AG04449 (cell line): ENCODE measurements at regions not wholly inside any gene's neighbourhood (a gene's known extent, or its start where the extent isn't known, plus 50 kb on each side); places are given as distances from the start of the nearest gene placed in this dataset.

Experiments
- CTCF ChIA-PET: fragments of 350-600 bp; formaldehyde crosslinking; extraction: SDS; loops from one replicate; lab custom pipeline; 2021; ENCODE audit warnings: antibody characterized with exemption; lab: Yijun Ruan, JAX
- POLR2A ChIA-PET: fragments of 400-600, 350-600 bp; formaldehyde crosslinking; extraction: SDS; loops from one replicate; lab custom pipeline; 2020; ENCODE audit warnings: antibody characterized with exemption, inconsistent platforms; lab: Yijun Ruan, JAX
- DNase-seq: peaks from one replicate; pipeline ENCODE4 v3.0.0-alpha.2; 2010; ENCODE audit warnings: low read depth, low spot score
- H3K4me3 ChIP-seq: 2 replicates; pipeline ENCODE4 v1.5.1; 2011; ENCODE audit warnings: low read depth, mild to moderate bottlenecking, control low read depth, low read length
- TF ChIP-seq, protein P1 (sequence below): IDR thresholded peaks from one replicate; pipeline ENCODE4 v1.5.1; 2011; ENCODE audit warnings: mild to moderate bottlenecking, moderate library complexity, low read length, control low read depth, inconsistent platforms; ENCODE audit not compliant: insufficient read depth; ENCODE audit errors: missing control alignments

DNA sequence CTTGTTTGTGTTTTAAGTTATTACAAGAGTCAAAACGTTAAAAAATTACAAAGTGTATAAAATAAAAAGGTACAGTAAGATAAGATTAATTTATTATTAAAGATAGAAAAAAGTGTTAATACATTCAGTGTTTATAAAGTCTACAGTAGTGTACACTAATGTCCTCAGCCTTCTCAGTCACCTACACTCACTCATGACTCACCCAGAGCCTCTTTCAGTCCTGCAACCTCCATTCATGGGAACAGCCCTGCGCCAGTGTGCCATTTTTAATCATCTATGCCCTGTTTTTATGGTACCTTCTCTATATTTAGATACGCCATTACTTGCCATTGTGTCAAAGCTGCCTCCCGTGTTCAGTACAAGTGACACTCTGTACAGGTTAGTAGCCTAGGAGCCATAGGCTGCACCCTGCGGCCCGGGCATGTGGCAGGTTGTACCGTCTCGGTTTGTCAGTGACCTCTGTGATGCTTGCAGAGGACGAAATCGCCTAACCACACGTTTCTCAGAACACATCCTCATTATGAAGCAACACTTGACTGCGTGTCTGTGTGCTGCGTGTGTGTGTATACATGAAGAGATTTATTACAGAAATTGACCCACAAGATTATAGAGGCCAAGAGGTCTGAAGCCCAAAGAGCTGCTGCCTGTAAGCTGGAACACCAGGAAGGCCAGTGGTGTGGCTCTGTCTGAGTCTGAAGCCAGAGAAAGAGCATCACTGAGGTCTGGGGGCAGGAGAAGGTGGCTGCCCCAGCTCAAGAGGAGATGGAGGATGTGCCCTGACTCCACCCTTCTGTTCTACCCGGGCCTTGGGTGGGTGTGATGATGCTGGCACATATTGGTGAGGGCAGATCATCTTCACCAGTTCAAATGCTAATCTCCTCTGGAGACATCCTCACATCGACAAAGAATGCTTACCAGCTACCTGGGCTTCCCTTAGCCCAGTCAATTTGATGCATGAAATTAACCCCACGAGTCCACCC, 116.6 kb upstream of the C14orf180 start:
- ChIA-PET CTCF (no interaction called here), POLR2A (no interaction called here)
- TF ChIP-seq, protein P1, sequence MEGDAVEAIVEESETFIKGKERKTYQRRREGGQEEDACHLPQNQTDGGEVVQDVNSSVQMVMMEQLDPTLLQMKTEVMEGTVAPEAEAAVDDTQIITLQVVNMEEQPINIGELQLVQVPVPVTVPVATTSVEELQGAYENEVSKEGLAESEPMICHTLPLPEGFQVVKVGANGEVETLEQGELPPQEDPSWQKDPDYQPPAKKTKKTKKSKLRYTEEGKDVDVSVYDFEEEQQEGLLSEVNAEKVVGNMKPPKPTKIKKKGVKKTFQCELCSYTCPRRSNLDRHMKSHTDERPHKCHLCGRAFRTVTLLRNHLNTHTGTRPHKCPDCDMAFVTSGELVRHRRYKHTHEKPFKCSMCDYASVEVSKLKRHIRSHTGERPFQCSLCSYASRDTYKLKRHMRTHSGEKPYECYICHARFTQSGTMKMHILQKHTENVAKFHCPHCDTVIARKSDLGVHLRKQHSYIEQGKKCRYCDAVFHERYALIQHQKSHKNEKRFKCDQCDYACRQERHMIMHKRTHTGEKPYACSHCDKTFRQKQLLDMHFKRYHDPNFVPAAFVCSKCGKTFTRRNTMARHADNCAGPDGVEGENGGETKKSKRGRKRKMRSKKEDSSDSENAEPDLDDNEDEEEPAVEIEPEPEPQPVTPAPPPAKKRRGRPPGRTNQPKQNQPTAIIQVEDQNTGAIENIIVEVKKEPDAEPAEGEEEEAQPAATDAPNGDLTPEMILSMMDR, result no peak
- no peak overlapping the region for H3K4me3 ChIP-seq
- no peak for DNase-seq

DNA sequence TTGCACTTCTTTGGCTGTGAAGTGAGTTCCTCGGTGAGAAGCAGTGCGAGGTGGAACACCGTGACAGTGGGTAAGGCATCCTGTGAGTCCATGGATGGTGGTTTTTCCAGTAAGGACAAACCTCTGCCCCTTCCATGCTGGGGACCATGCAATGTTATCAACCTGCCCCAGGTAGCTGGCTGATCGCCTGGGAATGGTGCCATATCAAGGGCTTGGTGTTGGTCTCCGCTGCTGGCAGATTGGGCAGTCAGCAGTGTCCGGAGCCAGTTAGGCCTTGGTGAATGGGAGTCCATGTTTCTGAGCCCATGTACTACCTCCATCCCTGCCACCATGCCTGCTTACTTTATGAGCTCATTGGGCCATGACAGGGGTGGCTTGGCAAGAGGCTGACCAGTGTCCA, 114.7 kb upstream of the C14orf180 start:
- TF ChIP-seq, protein P1, result no peak
- no peak for DNase-seq
- ChIA-PET POLR2A (no interaction called here), CTCF (no interaction called here)
- H3K4me3 ChIP-seq, result no peak overlapping the region

DNA sequence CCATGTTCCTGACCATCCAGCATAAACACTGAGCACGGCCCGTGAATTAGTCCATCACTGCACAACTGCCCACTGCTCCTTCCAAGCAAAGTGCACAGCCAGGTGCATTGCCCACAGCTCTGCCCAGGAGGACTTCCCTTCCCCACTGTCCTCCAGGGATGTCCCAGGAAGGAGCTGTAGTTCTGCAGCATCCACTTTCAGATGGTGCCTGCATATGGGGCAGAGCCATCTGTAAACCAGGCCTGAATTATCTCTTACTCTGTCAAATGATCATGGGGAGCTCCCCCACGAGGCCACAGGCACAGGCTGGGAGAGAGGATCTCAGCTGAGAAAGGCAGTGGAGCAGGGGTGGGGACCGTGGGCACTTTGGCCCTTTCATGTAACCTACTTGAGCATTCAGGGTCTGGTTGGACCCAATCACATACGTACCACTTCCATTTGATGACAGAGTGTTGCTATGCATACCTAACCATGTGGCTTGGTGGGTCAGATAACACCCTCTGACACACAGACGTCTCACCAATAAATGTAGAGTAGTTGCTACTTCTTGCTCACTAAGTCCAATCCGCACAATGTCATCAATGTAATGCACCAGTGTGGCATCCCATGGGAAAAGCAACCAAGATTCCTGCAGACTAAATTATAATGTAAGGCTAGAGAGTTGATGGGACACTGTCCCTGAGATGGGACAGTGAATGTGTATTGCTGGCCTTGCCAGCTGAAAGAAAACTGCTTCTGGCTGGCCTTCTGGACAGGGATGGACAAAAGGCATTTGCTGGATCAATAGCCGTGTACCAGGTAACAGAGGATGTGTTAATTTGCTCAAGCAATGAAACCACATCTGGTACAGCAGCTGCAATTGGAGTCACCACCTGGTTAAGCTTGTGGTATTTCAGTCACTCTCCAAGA, 113.8 kb upstream of the C14orf180 start:
- TF ChIP-seq, protein P1, result no peak
- CTCF ChIA-PET, result no interaction called here
- DNase-seq, result no peak
- no peak overlapping the region for H3K4me3 ChIP-seq
- POLR2A ChIA-PET, result no interaction called here

DNA sequence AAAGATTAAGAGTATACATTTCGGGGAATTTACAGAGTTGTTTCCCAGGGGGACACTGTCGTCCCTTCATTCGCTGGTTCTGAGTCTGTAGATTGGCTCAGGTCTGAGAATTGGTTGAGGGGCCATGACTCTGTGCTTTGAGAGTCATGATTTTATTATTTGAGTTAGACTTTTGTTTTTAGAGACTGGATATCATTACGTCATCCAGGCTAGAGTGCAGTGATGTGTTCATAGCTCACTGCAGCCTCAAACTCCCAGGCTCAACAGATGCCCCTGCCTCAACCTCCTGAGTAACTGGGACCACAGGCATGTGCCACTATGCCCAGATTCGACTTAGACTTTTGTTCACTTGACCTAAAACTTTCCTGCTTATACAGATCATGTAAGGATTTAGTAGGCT, 112.3 kb upstream of the C14orf180 start:
- TF ChIP-seq, protein P1, result no peak
- ChIA-PET CTCF (no interaction called here), POLR2A (no interaction called here)
- no peak for DNase-seq
- no peak overlapping the region for H3K4me3 ChIP-seq

DNA sequence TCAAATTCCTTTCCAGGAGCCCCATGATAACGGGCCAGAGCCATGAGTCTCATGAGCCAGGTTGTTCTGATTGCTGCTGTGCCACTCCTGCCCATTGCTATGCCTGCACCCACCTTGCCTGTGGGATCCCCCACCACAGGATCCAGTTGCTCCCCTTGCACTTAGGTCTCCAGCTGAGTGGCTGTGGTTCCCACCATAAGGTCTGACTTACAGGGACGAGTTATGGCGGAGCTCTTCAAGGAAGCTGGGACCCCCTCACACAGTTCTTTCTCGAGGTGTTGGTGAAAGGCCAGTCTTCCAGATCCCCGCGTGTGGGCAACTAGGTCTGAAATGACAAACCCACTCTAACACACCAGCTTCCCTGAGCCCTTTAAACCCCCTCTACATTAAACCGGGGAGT, 111.9 kb upstream of the C14orf180 start:
- DNase-seq, result no peak
- TF ChIP-seq, protein P1, result no peak
- ChIA-PET CTCF (no interaction called here), POLR2A (no interaction called here)
- H3K4me3 ChIP-seq, result no peak overlapping the region

DNA sequence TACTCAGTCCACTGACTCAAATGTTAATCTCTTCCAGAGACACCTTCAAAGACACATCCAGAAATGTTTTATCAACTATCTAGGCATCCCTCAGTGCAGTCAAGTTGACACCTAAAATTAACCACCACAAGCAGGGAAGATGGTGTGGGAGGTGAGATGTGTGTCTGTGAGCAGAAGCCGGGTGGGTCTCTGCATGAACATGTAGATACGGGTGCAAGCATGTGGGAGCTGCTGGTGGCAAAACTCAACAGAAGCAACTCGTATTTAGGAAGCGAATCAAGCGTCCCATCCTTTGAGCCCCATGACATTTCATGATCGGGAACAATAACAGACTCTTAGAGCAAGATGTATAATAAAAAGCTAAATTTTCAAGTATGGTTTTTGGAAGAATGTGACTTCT, 110.0 kb upstream of the C14orf180 start:
- no peak overlapping the region for H3K4me3 ChIP-seq
- no peak for DNase-seq
- ChIA-PET CTCF (no interaction called here), POLR2A (no interaction called here)
- TF ChIP-seq, protein P1, result no peak
